ELF-1 (cell line): ENCODE measurements at regions not wholly inside any gene's neighbourhood (a gene's known extent, or its start where the extent isn't known, plus 50 kb on each side); places are given as distances from the start of the nearest gene placed in this dataset.
"Not testable (repeated sequence)": the region's sequence is repeated elsewhere in the genome, so short reads cannot be mapped to it uniquely, and the experiment has no call there.

Experiments used
- DNase-seq: peaks from one replicate; pipeline ENCODE4 v3.0.0-alpha.2; 2016; ENCODE audit warnings: low read depth, low spot score

DNA sequence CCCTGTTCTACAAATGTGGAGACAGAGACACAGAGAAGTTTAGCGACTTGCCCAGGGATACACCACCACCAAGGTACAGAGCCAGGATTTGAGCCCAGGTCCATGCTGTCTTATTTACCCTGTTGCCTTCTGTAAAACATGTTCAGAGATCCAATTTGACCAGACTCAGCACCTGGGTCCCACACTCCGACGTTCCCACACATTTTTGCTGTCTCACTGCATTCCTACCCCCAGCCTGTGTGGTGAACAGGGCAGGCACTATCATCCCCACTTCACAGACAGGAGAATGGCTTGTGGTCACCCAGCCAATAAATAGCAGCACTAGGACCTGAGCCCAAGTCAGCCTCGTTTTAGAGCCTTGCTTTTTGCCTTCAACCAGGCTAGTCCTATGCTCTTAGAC is 102.8 kb downstream of the PJA1 start:
- peak; percentile 1 for DNase-seq

DNA sequence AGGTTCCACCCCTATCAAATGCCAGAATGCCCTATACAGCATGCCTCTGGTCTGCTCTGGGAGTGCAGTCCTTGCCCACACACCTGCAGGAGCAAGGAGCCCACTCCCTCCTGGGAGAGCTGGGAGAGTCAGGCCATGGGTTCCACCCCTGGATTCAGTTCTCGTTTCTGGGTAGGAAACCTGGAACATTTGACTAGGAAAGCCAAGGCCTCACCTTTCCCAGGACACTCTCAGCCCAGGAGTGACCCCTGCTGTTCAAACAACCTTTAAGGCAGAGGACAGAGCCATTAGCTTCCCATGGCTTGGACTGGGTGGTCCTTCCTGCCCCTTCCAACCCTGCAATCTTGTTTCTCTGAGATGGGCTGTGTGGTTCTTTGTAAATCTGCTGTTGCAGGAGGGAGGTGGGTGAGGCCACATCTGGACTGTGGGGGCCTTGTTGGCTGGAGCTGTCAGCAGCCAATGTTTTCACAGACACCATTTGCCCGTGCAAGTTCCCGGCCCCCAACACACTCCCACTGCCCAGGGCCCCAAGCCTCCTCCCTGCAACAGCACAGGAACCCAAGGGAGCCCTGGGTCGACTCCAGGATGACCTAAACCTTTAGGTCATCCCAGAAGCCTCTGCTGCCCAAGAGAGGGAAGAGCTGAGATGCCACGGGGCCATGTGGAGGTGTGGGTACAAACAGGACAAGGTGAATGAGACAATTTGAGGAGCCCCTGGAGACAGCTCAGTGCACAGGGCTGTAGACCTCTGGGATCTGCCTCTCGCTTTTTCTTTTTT is 104.4 kb downstream of the PJA1 start:
- DNase-seq, result peak; percentile 86

DNA sequence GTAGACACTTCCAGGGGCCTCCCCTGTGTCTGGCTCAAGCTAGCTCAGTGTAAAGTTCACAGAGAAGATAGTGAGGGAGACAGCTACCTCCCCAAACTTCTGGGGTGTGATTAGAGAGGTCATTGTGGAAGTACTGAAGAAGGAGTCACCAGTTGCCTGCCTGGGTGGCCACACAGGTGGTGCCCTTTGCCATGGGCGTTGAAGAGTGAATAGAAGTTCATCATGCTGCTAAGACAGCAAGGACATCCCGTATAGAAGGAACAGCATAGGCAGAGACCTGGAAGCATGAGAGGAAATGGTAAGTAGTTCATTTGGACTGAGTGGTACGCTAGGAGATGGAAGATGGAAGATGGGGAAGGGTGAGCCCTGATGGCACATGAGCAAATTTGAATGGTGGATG is 110.1 kb downstream of the PJA1 start:
- peak; percentile 0 for DNase-seq

DNA sequence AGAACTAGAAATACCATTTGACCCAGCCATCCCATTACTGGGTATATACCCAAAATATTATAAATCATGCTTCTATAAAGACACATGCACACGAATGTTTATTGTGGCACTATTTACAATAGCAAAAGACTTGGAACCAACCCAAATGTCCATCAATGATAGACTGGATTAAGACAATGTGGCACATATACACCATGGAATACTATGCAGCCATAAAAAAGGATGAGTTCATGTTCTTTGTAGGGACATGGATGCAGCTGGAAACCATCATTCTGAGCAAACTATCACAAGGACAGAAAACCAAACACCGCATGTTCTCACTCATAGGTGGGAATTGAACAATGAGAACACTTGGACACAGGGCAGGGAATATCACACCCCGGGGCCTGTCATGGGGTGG is 110.8 kb downstream of the PJA1 start:
- DNase-seq, result not testable (repeated sequence)

DNA sequence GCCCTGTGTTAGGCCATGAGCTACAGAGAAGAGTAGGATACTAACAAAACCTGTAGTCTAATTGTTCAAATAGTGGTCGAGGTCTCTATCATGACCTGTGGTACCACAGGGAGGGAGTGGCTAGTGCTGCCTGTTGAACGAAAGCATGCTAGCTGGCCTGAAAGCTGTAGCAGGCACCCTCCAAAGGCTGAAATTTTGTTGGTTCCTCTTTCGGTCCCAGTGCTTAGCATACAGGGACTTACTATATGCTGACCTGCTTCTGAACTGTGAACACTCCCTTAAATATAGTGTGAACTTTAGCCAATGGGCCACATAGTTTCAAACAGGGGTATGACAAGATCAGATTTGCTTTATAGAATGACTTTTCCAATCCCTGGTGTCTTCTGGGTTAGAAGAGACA is 113.4 kb downstream of the PJA1 start:
- no peak for DNase-seq

DNA sequence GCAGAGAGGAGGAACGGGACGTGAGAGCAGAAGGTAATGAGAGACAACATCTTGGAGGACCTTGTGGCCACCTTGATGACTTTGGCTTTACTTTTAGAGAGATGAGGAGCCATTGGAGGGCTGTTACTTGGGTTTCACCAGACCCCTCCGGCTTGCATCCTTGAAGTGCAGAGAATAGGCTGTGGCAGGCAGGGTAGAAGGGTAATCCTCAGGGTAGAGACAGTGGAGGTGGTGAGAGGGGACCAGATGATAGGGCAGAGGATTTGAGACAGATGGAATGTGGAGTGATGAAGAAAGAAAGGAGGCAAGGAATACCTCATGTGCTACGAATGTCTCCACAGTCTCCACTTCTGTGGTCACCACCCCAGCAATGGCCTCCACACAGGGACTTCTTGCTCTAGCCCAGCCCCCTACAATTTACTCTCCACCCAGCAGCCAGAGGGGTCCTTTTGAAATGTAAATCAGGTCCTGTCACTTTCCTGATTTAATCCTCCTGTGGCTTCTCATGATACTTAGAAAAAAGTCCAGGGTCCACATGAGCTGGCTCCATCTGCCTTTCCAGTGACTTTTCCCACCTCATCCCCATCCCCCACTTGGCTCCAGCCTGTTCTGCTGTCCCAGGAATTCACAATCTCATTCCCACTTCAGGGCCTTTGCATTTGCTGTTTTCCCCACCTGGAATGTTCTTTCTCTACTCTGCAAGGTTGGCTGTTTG is 115.0 kb downstream of the PJA1 start:
- DNase-seq, result peak; percentile 55

DNA sequence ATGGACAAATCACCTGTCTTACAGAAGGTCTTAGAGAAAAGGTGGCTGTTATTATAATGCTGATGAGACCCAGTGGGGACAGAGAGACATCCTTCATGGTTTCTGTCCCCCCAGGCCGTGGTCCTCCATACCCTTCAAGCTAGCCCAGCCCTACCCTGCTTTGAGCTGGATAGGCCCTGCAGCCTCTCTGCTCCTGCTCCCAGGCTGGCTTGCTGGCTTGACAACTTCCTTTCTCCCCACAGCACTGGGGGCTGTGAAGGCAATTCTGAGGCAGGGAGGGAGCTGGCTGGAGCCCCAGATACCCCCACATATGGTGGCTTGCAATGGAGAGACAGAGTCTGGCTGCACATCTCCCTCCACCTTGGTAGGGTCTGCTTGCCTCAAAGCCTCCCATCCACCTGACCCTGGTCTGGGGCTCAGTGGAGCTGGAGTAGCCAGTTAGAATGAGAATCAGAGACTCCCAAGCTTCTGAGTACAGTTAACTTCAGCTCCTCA is 118.2 kb downstream of the PJA1 start:
- peak; percentile 69 for DNase-seq

DNA sequence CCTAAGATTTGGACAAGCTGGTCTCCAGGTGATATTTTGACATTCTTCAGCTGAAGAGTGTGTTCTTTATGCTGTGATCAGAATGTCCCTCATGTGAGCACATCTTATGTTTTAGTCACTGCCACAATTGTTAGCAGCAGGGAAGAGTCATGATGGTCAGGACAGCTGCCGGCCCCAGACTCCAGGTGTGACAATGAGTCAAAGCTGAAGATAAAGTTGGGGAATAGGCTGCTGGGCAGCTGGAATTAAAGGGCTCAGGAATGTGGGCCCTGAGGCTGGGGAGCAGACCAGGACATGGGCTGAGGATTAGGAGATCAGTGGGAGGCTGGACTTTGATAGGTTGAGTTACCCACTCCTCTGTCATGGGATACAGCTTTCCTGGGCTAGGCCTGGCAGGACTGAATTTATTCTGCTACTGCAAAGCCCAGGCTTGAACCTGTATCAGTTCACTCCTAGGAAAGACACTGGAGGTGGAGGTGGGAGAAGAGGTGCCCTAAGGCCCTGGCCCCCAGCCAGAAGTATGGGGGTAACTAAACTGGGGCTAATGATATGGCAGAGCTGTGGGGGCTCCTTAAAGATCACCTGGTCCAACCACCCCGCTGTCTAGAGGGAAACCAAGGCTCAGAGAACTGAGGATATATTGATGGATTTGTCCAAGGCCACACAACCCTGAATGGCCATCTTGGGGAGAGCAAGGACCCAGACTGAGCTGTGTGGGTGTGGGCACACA is 119.5 kb downstream of the PJA1 start:
- peak; percentile 80 for DNase-seq

DNA sequence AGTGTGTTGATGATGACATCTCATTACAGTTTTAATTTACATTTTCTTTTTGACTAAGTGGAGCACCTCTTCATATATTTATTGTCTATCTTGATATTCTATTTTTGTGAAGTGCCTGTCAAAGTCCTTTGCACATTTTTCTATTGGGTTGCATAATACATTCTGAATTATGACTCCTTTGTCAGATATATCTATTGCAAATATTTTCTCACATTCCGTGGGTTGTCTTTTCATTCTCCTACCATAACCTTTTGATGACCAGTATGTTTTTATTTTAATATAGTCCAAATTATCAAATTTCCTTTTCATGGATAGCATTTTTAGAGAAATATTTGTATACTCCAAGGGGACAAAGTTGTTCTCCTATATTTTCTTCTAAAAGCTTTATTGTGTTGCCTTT is 126.4 kb downstream of the PJA1 start:
- DNase-seq, result no peak

DNA sequence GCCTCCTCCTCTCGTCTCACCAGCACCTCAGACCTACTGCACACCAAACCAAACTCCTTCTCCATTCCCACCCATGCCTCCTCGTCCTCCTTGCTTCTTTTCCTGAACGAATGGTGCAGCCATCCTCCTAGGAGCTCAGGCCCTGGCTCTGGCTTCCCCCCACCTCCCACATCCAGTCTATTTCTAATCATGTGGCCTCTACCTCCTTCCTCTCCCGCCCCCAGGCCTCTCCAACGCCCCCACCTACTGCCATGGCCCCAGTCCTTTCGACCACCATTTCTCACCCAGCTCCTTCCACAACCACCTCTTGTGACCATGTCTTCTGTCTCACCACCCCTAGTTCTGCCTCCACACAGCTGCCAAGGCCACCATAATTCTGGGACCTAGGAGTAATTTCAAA is 127.1 kb downstream of the PJA1 start:
- no peak for DNase-seq

DNA sequence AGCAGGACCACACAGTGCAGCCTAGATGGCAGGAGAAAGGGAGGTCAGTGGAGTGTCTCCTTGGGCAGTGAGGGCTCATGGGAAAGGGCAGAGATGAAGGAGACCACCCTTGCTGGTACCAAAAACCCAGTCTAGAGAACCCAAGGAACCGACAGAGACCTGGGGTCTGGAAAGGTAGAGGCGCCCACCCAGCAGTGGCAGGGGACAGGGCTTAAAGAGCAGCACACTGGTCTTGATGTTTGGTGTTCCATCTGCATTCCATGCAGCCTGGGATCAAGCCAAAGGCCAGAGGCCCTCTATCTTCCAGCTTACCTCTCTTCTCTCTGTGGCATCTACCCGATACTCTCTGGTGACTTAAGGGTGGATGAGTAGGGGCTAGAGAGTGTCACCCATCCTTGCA is 127.5 kb downstream of the PJA1 start:
- DNase-seq, result no peak

DNA sequence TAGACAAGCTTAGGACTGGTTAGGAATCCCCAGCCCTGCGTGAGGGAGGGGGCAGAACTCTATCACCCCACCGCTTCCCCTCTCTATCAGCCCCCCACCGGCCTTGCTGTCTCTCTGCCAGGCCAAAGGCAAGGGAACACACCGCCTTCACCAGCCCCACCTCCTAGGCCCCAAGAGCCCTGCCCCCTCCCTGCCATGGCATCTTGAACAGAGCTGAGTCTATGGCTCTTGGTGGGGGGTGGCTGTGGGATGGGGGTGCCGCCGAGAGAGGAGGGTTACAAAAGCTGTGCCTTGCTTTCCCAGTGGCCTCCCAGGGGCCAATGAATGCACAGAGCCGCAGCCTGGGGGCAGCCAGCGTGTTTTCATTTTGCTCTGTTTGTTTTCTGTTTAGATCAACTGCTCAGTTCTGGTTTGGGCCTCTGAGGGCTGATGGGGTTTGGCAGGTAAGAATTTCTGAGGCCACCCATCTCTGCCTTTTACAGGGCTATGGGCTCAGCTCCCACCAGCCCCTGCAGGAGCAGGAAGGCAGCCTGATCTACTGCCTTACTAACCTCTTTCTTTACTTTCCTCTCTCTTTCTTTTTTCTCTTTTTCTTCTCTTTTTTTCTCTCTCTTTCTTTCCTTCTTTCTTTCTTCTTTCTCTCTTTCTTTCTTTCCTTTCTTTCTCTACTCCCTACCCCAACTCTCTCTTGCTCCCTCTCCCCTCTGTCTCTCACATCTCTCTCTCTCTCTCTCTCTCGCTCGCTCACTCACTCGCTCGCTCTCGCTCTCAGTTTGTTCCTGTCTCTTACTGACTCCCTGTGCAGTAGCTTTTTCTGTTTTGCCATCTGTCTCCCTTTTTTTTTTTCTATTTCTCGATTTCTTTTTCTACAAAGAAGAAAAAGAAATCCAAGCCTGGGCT is 128.3 kb downstream of the PJA1 start:
- peak; percentile 91 for DNase-seq

DNA sequence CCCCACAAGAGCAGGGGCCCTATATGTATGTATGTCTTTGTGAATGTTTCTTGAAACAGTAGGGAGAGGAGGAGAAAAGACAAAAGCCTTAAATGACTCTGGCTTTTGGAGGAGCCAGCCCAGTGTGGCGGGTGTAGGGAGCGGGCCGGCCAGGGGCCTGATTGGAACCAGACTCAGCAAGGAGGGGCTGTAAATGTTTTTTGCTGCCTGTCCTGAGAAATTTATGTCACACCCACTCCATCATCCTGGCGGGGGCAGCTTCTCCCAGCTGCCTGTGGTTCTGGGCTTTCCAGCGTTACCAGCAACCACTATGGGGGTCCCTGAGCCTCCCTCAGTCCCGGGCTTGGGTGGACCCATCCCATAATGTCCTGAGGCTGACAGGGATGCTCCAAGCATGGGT is 130.8 kb downstream of the PJA1 start:
- DNase-seq, result peak; percentile 51

DNA sequence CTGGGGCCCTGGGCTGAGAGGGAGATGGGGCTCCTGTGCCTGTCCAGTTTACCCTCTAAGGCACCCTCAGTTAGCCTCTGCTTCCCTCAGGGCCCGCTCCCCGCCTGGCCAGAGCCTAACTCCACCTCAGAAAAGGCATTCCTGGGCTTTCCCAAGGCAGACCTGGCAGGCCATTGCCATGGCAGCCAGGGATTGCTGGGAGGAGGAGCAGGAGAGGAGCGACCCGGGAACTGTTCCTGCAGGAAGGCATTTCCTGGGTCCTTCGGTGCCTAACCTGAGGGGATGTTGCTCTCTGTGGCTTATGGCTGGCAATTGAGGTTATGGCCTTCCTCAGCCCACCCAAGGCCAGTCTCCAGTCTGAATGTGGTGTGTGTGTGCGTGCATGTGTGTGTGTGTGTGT is 131.3 kb downstream of the PJA1 start:
- peak; percentile 78 for DNase-seq

DNA sequence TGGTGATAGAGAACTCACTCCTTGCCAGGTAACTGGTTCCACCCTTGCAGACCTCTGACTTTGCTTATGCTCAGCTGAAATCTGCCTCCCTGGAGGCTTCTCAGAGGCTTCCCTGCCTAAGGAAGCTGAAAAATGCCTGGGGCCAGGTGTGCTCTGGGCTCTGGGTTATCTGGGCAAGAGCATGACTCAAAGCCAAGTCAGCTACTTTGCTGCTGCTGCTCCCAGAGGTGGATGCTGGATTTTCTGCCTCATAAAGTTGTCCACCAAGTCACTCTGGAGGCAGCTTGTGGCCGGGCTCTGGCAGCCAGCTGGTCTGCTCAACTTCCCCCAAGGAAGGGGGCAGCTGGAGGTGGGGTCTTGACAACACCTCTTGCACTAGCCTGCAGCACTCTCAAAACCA is 132.7 kb downstream of the PJA1 start:
- DNase-seq, result peak; percentile 84

DNA sequence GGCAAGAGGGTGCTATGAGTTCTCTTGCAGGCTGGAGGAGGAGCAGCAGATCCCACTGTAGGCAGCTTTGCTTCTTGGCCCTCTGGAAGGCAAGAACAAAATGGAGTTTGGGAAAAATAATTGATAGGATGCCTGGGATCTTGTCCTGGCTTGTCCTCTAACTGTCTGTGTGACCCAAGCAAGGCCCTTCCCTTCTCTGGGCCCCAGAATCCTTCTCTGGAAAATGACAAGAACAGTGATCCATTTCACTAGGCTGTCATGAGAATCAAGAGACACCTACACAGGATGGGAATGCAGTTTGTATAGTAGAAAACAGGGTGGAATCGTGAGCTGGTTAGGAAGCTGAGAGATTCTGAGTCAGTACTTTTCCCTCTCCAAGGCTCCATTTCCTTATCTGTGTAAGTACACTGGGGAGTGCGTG is 133.3 kb downstream of the PJA1 start:
- DNase-seq, result peak; percentile 4

DNA sequence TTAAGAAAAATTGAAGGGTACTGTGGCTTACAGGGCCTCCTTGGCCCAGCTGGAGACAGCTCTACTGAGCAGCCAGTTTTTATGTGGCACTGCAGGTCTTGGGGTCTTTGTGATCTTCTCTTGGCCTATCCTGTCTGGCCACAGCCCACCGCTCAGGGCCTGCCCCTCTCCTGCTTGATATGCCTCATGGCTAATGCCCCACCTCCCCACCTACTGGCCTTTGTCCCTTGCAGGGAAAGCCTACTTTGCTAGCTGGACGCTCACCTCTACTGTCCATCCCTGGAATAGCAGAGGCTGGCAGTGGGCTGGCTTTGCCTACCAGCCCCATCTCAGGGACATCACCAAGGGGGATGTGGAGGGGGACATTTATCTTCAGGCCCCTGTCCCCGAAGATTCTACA is 134.1 kb downstream of the PJA1 start:
- DNase-seq, result peak; percentile 81

DNA sequence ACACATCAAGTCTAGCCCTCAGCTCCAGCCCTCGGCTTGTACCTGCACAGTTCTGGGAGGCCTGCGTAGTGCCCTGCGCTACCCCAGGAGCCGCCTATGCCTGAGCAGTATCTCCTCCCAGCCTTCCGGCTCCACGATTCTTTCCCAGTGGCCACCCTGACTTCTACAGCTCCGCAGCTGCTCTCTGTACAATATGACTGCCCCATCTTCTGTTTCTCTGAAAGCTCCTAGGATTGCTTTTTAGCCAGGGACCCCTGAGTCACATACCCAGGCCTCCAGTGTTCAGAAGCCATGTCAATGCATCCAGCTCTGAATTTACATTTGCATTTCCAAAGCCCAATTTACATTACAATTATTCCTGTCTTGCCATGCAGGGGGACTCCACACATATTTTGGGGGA is 135.5 kb downstream of the PJA1 start:
- DNase-seq, result peak; percentile 17

DNA sequence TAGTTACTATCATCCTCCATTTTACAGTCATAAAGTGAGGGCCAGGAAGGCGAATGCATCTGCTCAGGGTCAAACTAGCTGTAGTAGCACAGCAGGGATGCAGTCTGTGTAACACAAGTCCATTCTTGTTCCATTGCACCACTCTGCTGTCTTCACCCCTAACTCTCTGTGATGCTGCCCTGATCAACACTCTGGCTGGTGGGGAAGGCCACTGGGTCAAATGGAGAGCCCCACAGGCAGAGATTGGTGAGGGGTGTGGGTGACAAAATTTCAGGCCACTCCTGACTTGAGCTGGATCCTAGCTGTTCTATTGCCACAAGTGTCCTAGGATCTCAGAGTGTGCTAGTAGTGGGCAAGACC is 136.5 kb downstream of the PJA1 start:
- peak; percentile 0 for DNase-seq

DNA sequence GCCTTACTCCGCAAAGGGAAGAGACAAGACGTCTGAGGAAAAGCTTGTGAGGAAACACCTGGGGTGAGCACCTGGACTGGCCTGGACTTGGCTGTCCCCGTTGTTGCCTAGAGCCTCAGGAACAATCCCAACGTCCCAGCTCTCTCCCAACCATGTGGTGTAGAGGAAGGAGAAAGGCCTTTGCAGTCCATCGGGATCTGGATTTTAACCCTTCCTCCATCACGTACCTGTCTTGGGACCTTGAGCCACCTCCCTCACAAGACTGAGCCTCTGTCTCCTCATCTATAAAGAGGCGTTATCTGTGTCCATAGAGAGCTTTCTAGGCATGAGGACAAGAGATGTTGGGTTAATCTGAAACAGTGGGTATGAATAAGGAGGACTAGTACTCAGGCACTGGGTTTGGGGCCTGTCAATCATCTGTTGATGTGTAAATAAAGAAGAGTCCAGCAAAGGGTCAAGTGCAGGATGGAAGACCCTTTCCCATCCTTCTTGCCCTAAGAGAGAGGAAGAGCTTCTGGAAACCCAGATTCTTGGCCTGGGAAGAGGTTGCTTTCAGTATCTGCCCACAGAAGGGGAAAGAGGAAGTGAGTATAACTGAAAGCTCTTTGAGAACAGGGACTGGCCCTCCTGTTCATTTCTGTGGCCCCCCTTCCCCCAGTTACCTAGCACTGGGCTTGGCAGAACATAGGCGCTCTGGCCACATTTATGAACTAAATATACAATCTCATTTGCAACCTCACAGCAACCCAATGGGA is 137.1 kb downstream of the PJA1 start:
- DNase-seq, result no peak
